ENCODE measurements at regions not wholly inside any gene's neighbourhood (a gene's known extent, or its start where the extent isn't known, plus 50 kb on each side); places are given as distances from the start of the nearest gene placed in this dataset.

GRCh38 chrX:6440648-6441047 is 94.3 kb downstream of the VCX3A start (continued):
- TF ChIP-seq EGR1 (IDR thresholded peaks at IDR 0.05; ENCODE audit: borderline replicate concordance in 1 of 2, low read depth in 2 of 2, low read length in 2 of 2) = no peak
- TF ChIP-seq STAT3 (IDR thresholded peaks at IDR 0.05; ENCODE audit: low read depth, low read length) = no peak
- TF ChIP-seq RELB (IDR thresholded peaks at IDR 0.05; ENCODE audit: low read depth) = no peak
- no peak for TF ChIP-seq CHD4 (IDR thresholded peaks at IDR 0.05)
- no peak for TF ChIP-seq NR2C1 (IDR thresholded peaks at IDR 0.05)

- RAD21 ChIA-PET (ENCODE audit: unreplicated experiment) = no interaction called here
- Histone ChIP-seq H3K9ac (ENCODE audit: control insufficient read depth, insufficient read depth, low read length) (no peak overlapping the region), H3K79me2 (ENCODE audit: control insufficient read depth, insufficient read depth, low read length) (no peaks in the 10 kb centered on the region), H3K27me3 (replicated peaks in 1 of 2; ENCODE audit: control insufficient read depth in 2 of 2, insufficient read depth in 2 of 2, low read length in 1 of 2) (no peaks in the 10 kb centered on the region), H3K9me3 (replicated peaks; ENCODE audit: control insufficient read depth, insufficient read depth, low read length) (no peaks in the 10 kb centered on the region), H3K4me3 (no peak overlapping the region), H3K36me3 (ENCODE audit: control insufficient read depth in 2 of 2, insufficient read depth in 2 of 2, low read length in 1 of 2) (no peaks in the 10 kb centered on the region), H3K4me1 (ENCODE audit: control insufficient read depth, insufficient read depth, low read length) (no peaks in the 10 kb centered on the region), H2AFZ (ENCODE audit: control insufficient read depth, low read depth, low read length) (no peak overlapping the region), H3K27ac (ENCODE audit: control insufficient read depth, insufficient read depth) (no peak overlapping the region), H3K4me2 (ENCODE audit: control insufficient read depth, insufficient read depth) (no peak overlapping the region), H4K20me1 (ENCODE audit: control insufficient read depth, insufficient read depth) (no peaks in the 10 kb centered on the region)
- POLR2A ChIA-PET = no interaction called here
- intact Hi-C loops (cut with micrococcal nuclease; ENCODE audit: unreplicated experiment) (no loop called here), in situ Hi-C loops (cut with MboI) (no loop called here)
- CTCF ChIA-PET = no interaction called here
- no peak for FAIRE-seq
- no peak for ATAC-seq
- WGBS (ENCODE audit: insufficient coverage, insufficient replicate concordance, low lambda C conversion rate, missing lambda C conversion rate) = 35% methylated on average over 5 of the region's 5 CpGs
- SMC1A ChIA-PET (ENCODE audit: uncharacterized antibody, unreplicated experiment) = interaction anchor here (1.2 kb wide), 1 partner anchor 127 kb away, joined by 3 read pairs; no protein-coding TSS in a partner anchor
- no peak for DNase-seq (ENCODE audit: low read depth, low spot score)
- no TSS peak for BruUV-seq (replicated peaks)
- TF ChIP-seq ZNF384 (IDR thresholded peaks at IDR 0.05; ENCODE audit: borderline replicate concordance, low read depth, low read length) = no peak
- TF ChIP-seq STAT1 (conservative IDR thresholded peaks at IDR 0.05) = no peak
- TF ChIP-seq POLR2AphosphoS2 (IDR thresholded peaks at IDR 0.05; ENCODE audit: low read depth, low read length) = no peak
- no peak for TF ChIP-seq IKZF2 (IDR thresholded peaks at IDR 0.05)
- TF ChIP-seq IRF3 (IDR thresholded peaks at IDR 0.05) = no peak
- no peak for TF ChIP-seq TBL1XR1 (IDR thresholded peaks at IDR 0.05; ENCODE audit: low read depth, low read length)
- no peak for TF ChIP-seq EP300 (IDR thresholded peaks at IDR 0.05; ENCODE audit: borderline replicate concordance in 1 of 2, control insufficient read depth in 1 of 2, low read depth in 2 of 2, low read length in 2 of 2)
- TF ChIP-seq CBX3 (IDR thresholded peaks at IDR 0.05; ENCODE audit: borderline replicate concordance, low read depth) = no peak
- TF ChIP-seq ATF2 (IDR thresholded peaks at IDR 0.05; ENCODE audit: low read length) = no peak
- TF ChIP-seq NR2F1 (conservative IDR thresholded peaks at IDR 0.05) = no peak
- TF ChIP-seq ZSCAN29 (IDR thresholded peaks at IDR 0.05) = no peak
- TF ChIP-seq CHD1 (IDR thresholded peaks at IDR 0.05; ENCODE audit: low read depth, low read length) = no peak
- no peak for TF ChIP-seq YY1 (IDR thresholded peaks at IDR 0.05; ENCODE audit: low read depth, low read length)
- no peak for TF ChIP-seq SMC3 (IDR thresholded peaks at IDR 0.05; ENCODE audit: borderline replicate concordance, low read length)
- no peak for TF ChIP-seq RAD51 (IDR thresholded peaks at IDR 0.05)
- TF ChIP-seq MYC (IDR thresholded peaks at IDR 0.05; ENCODE audit: insufficient read depth, insufficient read length, insufficient replicate concordance, low read length, severe bottlenecking) = no peak
- no peak for TF ChIP-seq RBBP5 (conservative IDR thresholded peaks at IDR 0.05)
Measured at GRCh38 chrX:6432226-6432625, 102.7 kb downstream of the VCX3A start.

Measured in GM12878 (cell line).